ENCODE measurements at regions not wholly inside any gene's neighbourhood (a gene's known extent, or its start where the extent isn't known, plus 50 kb on each side); places are given as distances from the start of the nearest gene placed in this dataset.

- Histone ChIP-seq H3K9ac (ENCODE audit: control insufficient read depth, insufficient read depth, low read length) (no peak overlapping the region), H3K36me3 (ENCODE audit: control insufficient read depth in 2 of 2, insufficient read depth in 2 of 2, low read length in 1 of 2) (no peaks in the 10 kb centered on the region), H4K20me1 (ENCODE audit: control insufficient read depth, insufficient read depth) (no peaks in the 10 kb centered on the region), H3K9me3 (replicated peaks; ENCODE audit: control insufficient read depth, insufficient read depth, low read length) (no peaks in the 10 kb centered on the region), H3K79me2 (ENCODE audit: control insufficient read depth, insufficient read depth, low read length) (no peaks in the 10 kb centered on the region), H2AFZ (ENCODE audit: control insufficient read depth, low read depth, low read length) (no peak overlapping the region), H3K27ac (ENCODE audit: control insufficient read depth, insufficient read depth) (no peak overlapping the region), H3K4me3 (no peak overlapping the region), H3K4me1 (ENCODE audit: control insufficient read depth, insufficient read depth, low read length) (no peaks in the 10 kb centered on the region), H3K4me2 (ENCODE audit: control insufficient read depth, insufficient read depth) (no peak overlapping the region), H3K27me3 (replicated peaks in 1 of 2; ENCODE audit: control insufficient read depth in 2 of 2, insufficient read depth in 2 of 2, low read length in 1 of 2) (no peaks in the 10 kb centered on the region)
- POLR2A ChIA-PET: no interaction called here
- no peak for ATAC-seq
- 0% methylated on average over 3 of the region's 3 CpGs for WGBS (ENCODE audit: insufficient coverage, insufficient replicate concordance, low lambda C conversion rate, missing lambda C conversion rate)
- BruUV-seq (replicated peaks): no TSS peak
- SMC1A ChIA-PET (ENCODE audit: uncharacterized antibody, unreplicated experiment): no interaction called here
- no peak for DNase-seq (ENCODE audit: low read depth, low spot score)
- no peak for FAIRE-seq
- CTCF ChIA-PET: no interaction called here
- RAD21 ChIA-PET (ENCODE audit: unreplicated experiment): no interaction called here
- intact Hi-C loops (cut with micrococcal nuclease; ENCODE audit: unreplicated experiment): no loop called here
- TF ChIP-seq MXI1 (IDR thresholded peaks at IDR 0.05; ENCODE audit: low read depth, low read length): no peak
- no peak for TF ChIP-seq ZSCAN29 (IDR thresholded peaks at IDR 0.05)
- TF ChIP-seq SMC3 (IDR thresholded peaks at IDR 0.05; ENCODE audit: borderline replicate concordance, low read length): no peak
- TF ChIP-seq MEF2A (IDR thresholded peaks at IDR 0.05; ENCODE audit: insufficient read depth, low read depth, low read length): no peak
- TF ChIP-seq ATF3 (IDR thresholded peaks at IDR 0.05; ENCODE audit: borderline replicate concordance, extremely low read depth, low read depth, low read length): no peak
- TF ChIP-seq EED (IDR thresholded peaks at IDR 0.05; ENCODE audit: low read depth): no peak
- TF ChIP-seq STAT3 (IDR thresholded peaks at IDR 0.05; ENCODE audit: low read depth, low read length): no peak
- no peak for TF ChIP-seq BCL3 (IDR thresholded peaks at IDR 0.05; ENCODE audit: borderline replicate concordance, insufficient read depth, low read depth, low read length, poor library complexity, severe bottlenecking)
- in situ Hi-C loops (cut with MboI): loop anchor here (10.0 kb wide), 1 partner anchor 102 kb away; no protein-coding TSS in a partner anchor
Observed at GRCh38 chr17:11182430-11182829, 58.6 kb upstream of the SHISA6 start.
